Lung (tissue), 11 donors: ENCODE measurements at regions not wholly inside any gene's neighbourhood (a gene's known extent, or its start where the extent isn't known, plus 50 kb on each side); places are given as distances from the start of the nearest gene placed in this dataset.

Experiments used
- ATAC-seq: fragments of 200-7000 bp; cut with Tn5 transposase; one replicate; pipeline ENCODE4 v1.9.1; 2020; ENCODE audit warnings: moderate number of reproducible peaks; ENCODE audit not compliant: insufficient read depth, low FRiP score
- DNase-seq, 3 donors: peaks; one replicate each; pipeline ENCODE4 v3.0.0-alpha.2; 2013 to 2017
- H3K27ac ChIP-seq, 2 donors: one replicate each; pipeline ENCODE4 v1.5.1; 2013; ENCODE audit warnings: mild to moderate bottlenecking in 2 of 2, moderate library complexity in 2 of 2, control low read depth in 1 of 2, inconsistent platforms in 1 of 2, low read depth in 1 of 2, low read length in 1 of 2
- H3K27me3 ChIP-seq, 3 donors: one replicate each; pipeline ENCODE4 v1.5.1; 2013; ENCODE audit warnings: low read length in 2 of 3; ENCODE audit not compliant: control insufficient read depth in 3 of 3, insufficient read depth in 3 of 3
- H3K36me3 ChIP-seq, 4 donors: one replicate each; pipeline ENCODE4 v1.5.1; 2013; ENCODE audit warnings: low read length in 4 of 4, mild to moderate bottlenecking in 1 of 4, moderate library complexity in 1 of 4; ENCODE audit not compliant: control insufficient read depth in 4 of 4, insufficient read depth in 4 of 4
- H3K4me1 ChIP-seq, 5 donors: one replicate each; pipeline ENCODE4 v1.5.1; 2013; ENCODE audit warnings: low read length in 5 of 5, mild to moderate bottlenecking in 2 of 5, moderate library complexity in 1 of 5; ENCODE audit not compliant: control insufficient read depth in 5 of 5, insufficient read depth in 5 of 5
- H3K4me3 ChIP-seq: one replicate; pipeline ENCODE4 v1.5.1; 2013; ENCODE audit warnings: mild to moderate bottlenecking, control low read depth, moderate library complexity
- H3K9ac ChIP-seq, 2 donors: one replicate each; pipeline ENCODE4 v1.5.1; 2013; ENCODE audit warnings: low read length in 2 of 2, control low read depth in 1 of 2; ENCODE audit not compliant: insufficient read depth in 1 of 2
- H3K9me3 ChIP-seq, 4 donors: one replicate each; pipeline ENCODE4 v1.5.1; 2013; ENCODE audit warnings: low read length in 3 of 4, mild to moderate bottlenecking in 1 of 4, moderate library complexity in 1 of 4; ENCODE audit not compliant: control insufficient read depth in 4 of 4, insufficient read depth in 3 of 4
- CTCF ChIP-seq: IDR thresholded peaks from 2 replicates; pipeline ENCODE4 v1.5.1; 2012; ENCODE audit warnings: mild to moderate bottlenecking; ENCODE audit errors: control extremely low read depth, extremely low read depth
- WGBS, 2 donors: extraction: QIAGEN DNeasy Blood & Tissue Kit; methylation state at CpG; one replicate each; pipeline ENCODE4 v1.1.7; 2013; 5-methylcytosine and 5-hydroxymethylcytosine counted together
- donor health status: control.
- donor health status: control.
- donor health status: Bipolar disorder and iron deficiency.
- donor health status: healthy.
- donor health status: DM: yes; HTN: yes; CAD: no.

- H3K9me3 ChIP-seq = no peaks in the 10 kb centered on the region
- H3K27me3 ChIP-seq = no peaks in the 10 kb centered on the region
- no peak overlapping the region for H3K27ac ChIP-seq
- ATAC-seq = no peak
- H3K4me3 ChIP-seq = no peak overlapping the region
- H3K4me1 ChIP-seq = peaks cover 0 to 12% (median 0%) of the 10 kb centered on the region in 5 donors
- 67 to 80% methylated on average over 7 of the region's 7 CpGs for WGBS, 2 donors
- H3K36me3 ChIP-seq = no peaks in the 10 kb centered on the region
- DNase-seq = no peak
- TF ChIP-seq CTCF = no peak
- H3K9ac ChIP-seq = no peak overlapping the region
These were observed 116.1 kb downstream of the ARL4A start for GRCh38 chr7:12803542-12803941.

GRCh38 chr7:12805518-12805928 lies 118.1 kb downstream of the ARL4A start:
- Histone ChIP-seq H3K9ac (no peak overlapping the region), H3K27me3 (no peaks in the 10 kb centered on the region), H3K4me3 (no peak overlapping the region), H3K4me1 (peaks cover 0 to 12% (median 0%) of the 10 kb centered on the region in 5 donors), H3K27ac (no peak overlapping the region), H3K9me3 (no peaks in the 10 kb centered on the region), H3K36me3 (no peaks in the 10 kb centered on the region)
- 67 to 74% methylated on average over 1 of the region's 1 CpG for WGBS, 2 donors
- no peak for TF ChIP-seq CTCF
- no peak for ATAC-seq
- no peak for DNase-seq

GRCh38 chr7:12805957-12806356 lies 118.5 kb downstream of the ARL4A start:
- DNase-seq (peak in 2 of 3 donors; percentile 12 to 19), ATAC-seq (no peak)
- Histone ChIP-seq H3K9me3 (no peaks in the 10 kb centered on the region), H3K36me3 (no peaks in the 10 kb centered on the region), H3K27me3 (no peaks in the 10 kb centered on the region), H3K4me3 (no peak overlapping the region), H3K4me1 (peaks cover 0 to 10% (median 0%) of the 10 kb centered on the region in 5 donors), H3K9ac (no peak overlapping the region), H3K27ac (no peak overlapping the region)
- no peak for TF ChIP-seq CTCF
- WGBS, 2 donors = 49 to 62% methylated on average over 7 of the region's 7 CpGs

GRCh38 chr7:12809476-12809875 lies 122.0 kb downstream of the ARL4A start:
- 58 to 61% methylated on average over 5 of the region's 5 CpGs for WGBS, 2 donors
- H3K9me3 ChIP-seq = no peaks in the 10 kb centered on the region

More at GRCh38 chr7:12809476-12809875, 122.0 kb downstream of the ARL4A start:
- no peaks in the 10 kb centered on the region for H3K27me3 ChIP-seq
- H3K27ac ChIP-seq = no peak overlapping the region
- no peaks in the 10 kb centered on the region for H3K36me3 ChIP-seq
- no peak for ATAC-seq
- DNase-seq = no peak
- H3K9ac ChIP-seq = no peak overlapping the region
- H3K4me1 ChIP-seq = peaks cover 0 to 3% (median 0%) of the 10 kb centered on the region in 5 donors
- H3K4me3 ChIP-seq = no peak overlapping the region
- no peak for TF ChIP-seq CTCF
